GM18870 (cell line): ENCODE measurements at regions not wholly inside any gene's neighbourhood (a gene's known extent, or its start where the extent isn't known, plus 50 kb on each side); places are given as distances from the start of the nearest gene placed in this dataset.
"Not testable (repeated sequence)": the region's sequence is repeated elsewhere in the genome, so short reads cannot be mapped to it uniquely, and the experiment has no call there.

Experiments
- ATAC-seq: cut with Tn5 transposase; IDR thresholded peaks from one replicate; pipeline ENCODE4 v1.9.1; 2021; ENCODE audit warnings: moderate library complexity; ENCODE audit not compliant: unreplicated experiment

- no peak for ATAC-seq
Measured at GRCh38 chr7:15836651-15837050, 150.2 kb upstream of the MEOX2 start.

DNA sequence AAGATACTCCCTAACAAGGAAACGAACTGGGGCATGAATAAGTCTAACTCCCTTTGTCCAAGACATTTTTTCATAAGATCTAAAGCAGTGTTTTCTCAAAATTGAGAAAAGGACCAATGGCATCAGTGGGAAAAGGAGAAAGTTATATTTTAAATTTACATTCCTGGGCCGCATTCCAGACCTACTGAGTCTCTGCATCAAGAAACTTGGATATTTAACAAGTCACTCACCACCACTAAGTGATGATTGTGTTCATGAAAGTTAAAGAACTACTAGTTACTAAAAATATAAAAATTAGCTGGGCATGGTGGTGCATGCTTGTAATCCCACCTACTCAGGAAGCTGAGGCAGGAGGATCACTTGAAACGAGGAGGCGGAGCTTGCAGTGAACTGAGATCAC lies 149.6 kb upstream of the MEOX2 start:
- ATAC-seq = no peak

GRCh38 chr7:15834446-15834845 lies 148.0 kb upstream of the MEOX2 start:
- no peak for ATAC-seq

DNA sequence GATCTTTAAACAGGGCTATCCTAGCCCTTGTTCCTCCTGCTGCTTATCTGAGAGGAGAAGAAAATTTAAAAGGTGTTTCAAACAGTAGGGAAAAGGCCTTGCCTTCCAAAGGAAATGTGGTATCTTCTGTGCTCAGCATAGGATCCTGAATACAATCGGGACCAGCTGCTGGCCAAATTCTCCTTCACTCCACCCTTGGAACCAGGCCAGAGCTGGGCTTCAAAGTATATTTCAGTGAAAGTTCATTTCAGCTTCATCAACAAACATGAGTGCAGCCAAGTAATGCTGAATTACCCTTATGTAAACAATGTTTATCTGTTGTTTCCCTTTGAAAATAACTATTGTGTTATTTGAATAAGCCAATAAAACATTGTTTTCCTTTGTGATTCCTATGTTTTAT lies 146.5 kb upstream of the MEOX2 start:
- ATAC-seq = no peak

GRCh38 chr7:15831606-15832005 lies 145.1 kb upstream of the MEOX2 start:
- ATAC-seq = no peak

DNA sequence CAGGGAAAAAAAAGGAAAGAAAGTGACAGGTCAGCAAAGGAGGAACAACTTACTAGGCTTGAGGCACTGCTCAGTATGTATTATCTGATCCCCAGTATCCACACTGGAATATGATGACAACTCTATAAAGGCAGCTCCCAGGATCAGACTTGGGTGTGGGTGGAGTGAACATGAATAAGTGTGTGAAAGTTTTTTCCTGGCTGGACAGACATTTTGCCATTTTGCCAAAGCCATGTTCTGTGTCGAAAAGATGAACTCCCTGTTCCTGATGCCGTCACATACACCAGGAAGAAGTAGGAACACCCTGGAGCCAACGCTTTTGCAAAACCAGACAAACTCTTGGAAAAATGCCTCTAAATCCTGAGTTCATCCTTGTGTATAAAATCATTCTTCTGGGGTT lies 143.2 kb upstream of the MEOX2 start:
- no peak for ATAC-seq

GRCh38 chr7:15828881-15829280 lies 142.4 kb upstream of the MEOX2 start:
- no peak for ATAC-seq

GRCh38 chr7:15821484-15822427 lies 135.3 kb upstream of the MEOX2 start:
- no peak for ATAC-seq

DNA sequence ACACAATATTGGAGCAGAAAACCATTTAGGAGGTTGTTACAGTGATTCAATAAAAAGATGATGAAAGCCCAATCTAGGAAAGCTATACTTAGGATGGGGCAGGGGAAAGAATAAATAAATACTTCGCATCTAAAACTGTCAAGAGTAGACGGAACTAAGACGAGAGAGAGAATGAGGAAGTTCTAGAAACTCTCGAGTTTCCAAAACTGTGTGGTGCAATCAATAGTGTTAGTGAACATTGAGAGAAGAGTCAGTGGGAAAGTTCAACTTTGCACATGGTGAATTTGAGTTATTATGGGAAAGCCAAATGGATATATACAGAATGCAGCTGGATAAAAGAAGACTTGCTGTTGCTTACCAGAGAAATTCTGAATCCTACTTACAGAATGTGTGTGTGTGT lies 133.8 kb upstream of the MEOX2 start:
- no peak for ATAC-seq

GRCh38 chr7:15816835-15817426 lies 130.4 kb upstream of the MEOX2 start:
- ATAC-seq = no peak

DNA sequence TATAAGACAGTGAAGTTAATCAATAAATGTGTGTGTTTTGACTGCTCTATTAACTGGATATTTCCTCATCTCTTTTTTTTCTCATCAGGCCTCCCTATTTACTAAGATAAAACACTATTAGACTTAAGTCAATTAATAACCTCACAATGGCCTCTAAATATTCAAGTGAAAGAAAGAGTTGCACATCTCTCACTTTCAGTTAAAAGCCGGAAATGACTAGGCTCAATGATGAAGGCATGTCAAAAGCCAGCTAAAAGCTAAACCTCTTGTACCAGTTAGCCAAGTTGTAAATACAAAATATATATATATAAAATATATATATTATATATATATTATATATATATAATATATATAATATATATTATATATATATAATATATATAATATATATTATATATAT lies 127.0 kb upstream of the MEOX2 start:
- no peak for ATAC-seq

DNA sequence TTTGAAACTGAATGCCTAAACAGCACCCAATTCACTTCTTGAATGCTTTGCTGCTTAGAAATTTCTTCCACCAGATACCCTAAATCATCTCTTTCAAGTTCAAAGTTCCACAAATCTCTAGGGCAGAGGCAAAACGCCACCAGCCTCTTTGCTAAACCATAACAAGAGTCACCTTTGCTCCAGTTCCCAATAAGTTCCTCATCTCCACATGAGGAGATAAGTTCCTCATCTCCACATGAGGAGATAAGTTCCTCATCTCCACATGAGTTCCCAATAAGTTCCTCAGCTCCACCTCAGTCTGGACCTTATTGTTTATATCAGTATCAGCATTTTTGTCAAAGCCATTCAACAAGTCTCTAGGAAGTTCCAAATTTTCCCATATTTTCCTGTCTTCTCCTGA lies 123.9 kb upstream of the MEOX2 start:
- ATAC-seq = not testable (repeated sequence)

DNA sequence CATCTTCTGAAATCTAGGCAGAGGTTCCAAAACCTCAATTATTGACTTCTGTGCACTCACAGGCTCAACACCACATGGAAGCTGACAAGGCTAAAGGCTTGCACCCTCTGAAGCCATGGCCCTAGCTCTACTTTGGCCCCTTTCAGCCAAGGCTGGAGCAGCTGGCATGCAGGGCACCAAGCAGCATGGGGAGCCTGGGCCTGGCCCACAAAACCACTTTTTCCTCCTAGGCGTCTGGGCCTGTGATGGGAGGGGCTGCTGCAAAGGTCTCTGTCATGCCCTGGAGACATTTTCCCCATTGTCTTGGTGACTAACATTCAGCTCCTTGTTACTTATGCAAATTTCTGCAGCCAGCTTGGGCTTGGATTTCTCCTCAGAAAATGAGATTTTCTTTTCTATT lies 123.5 kb upstream of the MEOX2 start:
- not testable (repeated sequence) for ATAC-seq

GRCh38 chr7:15805891-15806290 lies 119.4 kb upstream of the MEOX2 start:
- ATAC-seq = no peak

GRCh38 chr7:15802425-15802824 lies 115.9 kb upstream of the MEOX2 start:
- ATAC-seq = no peak

DNA sequence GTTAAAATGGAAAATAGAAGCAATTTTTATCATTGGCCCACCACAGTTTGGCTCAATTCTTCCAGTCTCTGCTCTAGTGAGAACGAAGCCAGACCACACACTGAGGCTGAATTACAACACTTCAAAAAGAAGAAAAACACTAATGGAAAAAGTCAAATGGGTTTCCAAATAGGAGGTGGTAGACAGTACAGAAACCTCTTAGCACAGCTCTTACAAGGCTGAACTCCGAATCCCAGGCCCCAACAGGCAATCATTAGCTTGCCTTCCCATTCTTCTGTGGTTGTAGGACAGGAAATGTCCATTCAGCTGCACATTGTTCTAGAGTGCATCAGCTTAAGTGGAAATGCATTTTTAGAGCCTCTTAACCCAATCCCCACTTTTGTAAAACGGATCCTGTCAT lies 115.1 kb upstream of the MEOX2 start:
- no peak for ATAC-seq

DNA sequence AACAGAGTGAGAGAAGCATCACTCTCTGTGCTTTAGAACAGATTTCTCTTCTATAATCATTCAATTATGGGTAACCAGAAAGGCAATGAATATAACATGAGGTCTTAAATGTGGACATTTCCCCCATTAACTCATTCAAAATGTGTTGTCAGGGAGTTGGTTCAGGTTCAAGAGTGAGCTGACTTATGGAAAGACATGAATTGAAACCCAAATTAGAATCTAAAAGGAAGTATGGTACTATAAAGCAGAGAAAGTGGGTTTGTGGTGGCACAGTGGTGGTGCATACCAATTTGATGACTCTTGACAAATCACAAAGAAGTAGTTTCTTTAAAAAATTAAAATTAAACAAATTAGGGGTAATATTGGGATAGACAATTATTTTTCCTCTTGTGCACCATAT lies 114.6 kb upstream of the MEOX2 start:
- ATAC-seq = no peak

GRCh38 chr7:15798081-15798480 lies 111.6 kb upstream of the MEOX2 start:
- ATAC-seq = no peak

DNA sequence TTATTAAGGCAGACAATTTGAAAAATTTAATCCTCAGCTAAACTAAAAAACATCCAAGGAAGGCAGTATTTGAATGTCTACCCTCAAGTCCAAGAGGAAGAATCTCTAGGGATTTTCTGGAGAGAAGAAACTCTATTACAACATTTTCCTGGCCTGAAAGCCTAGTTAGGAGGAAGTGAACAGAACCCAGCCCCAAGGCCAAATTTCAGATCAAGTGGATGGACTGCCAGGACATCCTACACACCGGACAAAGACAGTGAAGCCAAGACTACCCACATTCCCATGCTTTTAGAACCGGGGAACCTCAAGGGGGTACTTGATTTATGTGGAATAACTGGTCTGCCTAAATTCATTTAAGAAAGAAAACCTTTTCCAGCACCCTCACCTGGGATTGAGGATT lies 108.9 kb upstream of the MEOX2 start:
- ATAC-seq = no peak

- no peak for ATAC-seq
Measured at GRCh38 chr7:15794801-15795200, 108.3 kb upstream of the MEOX2 start.

DNA sequence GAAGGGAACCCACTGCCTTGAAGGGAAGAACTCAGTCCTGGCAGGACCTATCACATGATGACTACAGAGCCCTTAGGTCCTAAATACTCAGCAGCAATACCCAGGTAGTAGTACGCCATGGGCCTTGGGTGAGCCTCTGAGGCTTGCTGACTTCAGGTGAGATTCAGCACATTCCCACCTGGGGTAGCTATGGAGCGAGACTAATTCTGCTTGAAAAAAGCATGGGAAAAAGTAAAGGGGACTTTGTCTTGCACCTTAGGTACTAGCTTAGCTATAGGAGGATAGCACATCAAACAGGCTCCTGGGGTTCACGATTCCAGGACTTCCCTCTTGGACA lies 98.2 kb upstream of the MEOX2 start:
- ATAC-seq = no peak

- ATAC-seq = no peak
Measured at GRCh38 chr7:15783987-15784693, 97.7 kb upstream of the MEOX2 start.
